ENCODE measurements at regions not wholly inside any gene's neighbourhood (a gene's known extent, or its start where the extent isn't known, plus 50 kb on each side); places are given as distances from the start of the nearest gene placed in this dataset.

DNA sequence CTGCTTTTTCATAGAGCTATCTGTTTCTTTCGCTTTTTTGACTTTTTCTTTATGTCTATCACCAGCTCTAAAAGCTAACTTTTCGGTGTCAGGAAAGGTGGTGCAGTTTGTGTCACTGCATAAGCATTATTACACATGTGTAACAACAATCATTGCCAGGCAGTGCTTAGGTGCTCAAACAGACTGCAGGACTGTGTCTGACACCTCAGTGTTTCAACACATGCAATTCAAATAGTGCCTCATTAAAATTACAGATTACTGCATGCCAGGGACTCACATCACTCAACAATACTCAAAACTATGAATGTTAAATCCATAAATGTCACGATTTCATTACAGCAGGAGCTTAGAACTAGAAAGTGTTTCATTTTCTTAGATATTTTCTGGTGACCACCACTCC, 265.3 kb upstream of the SMIM30 start:
- TF ChIP-seq CTCF (IDR thresholded peaks at IDR 0.05): no peak
- TF ChIP-seq POLR2A (IDR thresholded peaks at IDR 0.05): no peak
- no peak for TF ChIP-seq POLR2AphosphoS5 (IDR thresholded peaks at IDR 0.05)

Measured in transverse colon (tissue), 4 donors.